Erythroblast (primary cell): ENCODE measurements at regions not wholly inside any gene's neighbourhood (a gene's known extent, or its start where the extent isn't known, plus 50 kb on each side); places are given as distances from the start of the nearest gene placed in this dataset.

Experiments used
- GATA1 ChIP-seq: IDR thresholded peaks from 2 replicates; pipeline ENCODE4 v1.6.1; 2011; ENCODE audit warnings: low read depth, mild to moderate bottlenecking, control low read depth, low read length, moderate library complexity
- POLR2A ChIP-seq: IDR thresholded peaks from 2 replicates; pipeline ENCODE4 v1.6.1; 2011; ENCODE audit warnings: mild to moderate bottlenecking, low read length

- TF ChIP-seq POLR2A (no peak), GATA1 (no peak)
Observed at GRCh38 chr1:106498238-106498637, 558.2 kb upstream of the PRMT6 start.
